IMR-90 (cell line): ENCODE measurements at regions not wholly inside any gene's neighbourhood (a gene's known extent, or its start where the extent isn't known, plus 50 kb on each side); places are given as distances from the start of the nearest gene placed in this dataset.

ENCODE experiments used
- CTCF ChIP-seq: conservative IDR thresholded peaks from 2 replicates; pipeline ENCODE4 v1.5.1; 2012; ENCODE audit warnings: mild to moderate bottlenecking, low read depth, low read length, improper control_type of control experiment
- MAFK ChIP-seq: IDR thresholded peaks from 2 replicates; pipeline ENCODE4 v1.6.1; 2012; ENCODE audit warnings: low read depth, low read length, improper control_type of control experiment
- RAD21 ChIP-seq: IDR thresholded peaks from 2 replicates; pipeline ENCODE4 v1.6.1; 2012; ENCODE audit warnings: low read length, improper control_type of control experiment
- RCOR1 ChIP-seq: IDR thresholded peaks from 2 replicates; pipeline ENCODE4 v1.6.1; 2012; ENCODE audit warnings: mild to moderate bottlenecking, low read length, improper control_type of control experiment; ENCODE audit not compliant: insufficient replicate concordance
- TF ChIP-seq, protein P1 (sequence below): fragments of 150-350 bp; IDR thresholded peaks from 2 replicates; pipeline ENCODE4 v1.6.1; 2017; ENCODE audit warnings: mild to moderate bottlenecking, antibody characterized with exemption, low read length, low read depth

- TF ChIP-seq RCOR1 = no peak
- TF ChIP-seq CTCF = no peak
- TF ChIP-seq RAD21 = no peak
- TF ChIP-seq, protein P1, sequence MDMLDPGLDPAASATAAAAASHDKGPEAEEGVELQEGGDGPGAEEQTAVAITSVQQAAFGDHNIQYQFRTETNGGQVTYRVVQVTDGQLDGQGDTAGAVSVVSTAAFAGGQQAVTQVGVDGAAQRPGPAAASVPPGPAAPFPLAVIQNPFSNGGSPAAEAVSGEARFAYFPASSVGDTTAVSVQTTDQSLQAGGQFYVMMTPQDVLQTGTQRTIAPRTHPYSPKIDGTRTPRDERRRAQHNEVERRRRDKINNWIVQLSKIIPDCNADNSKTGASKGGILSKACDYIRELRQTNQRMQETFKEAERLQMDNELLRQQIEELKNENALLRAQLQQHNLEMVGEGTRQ = no peak
- TF ChIP-seq MAFK = no peak
Measured at GRCh38 chr4:37759833-37760232, 66.7 kb upstream of the PGM2 start.
